ENCODE measurements at regions not wholly inside any gene's neighbourhood (a gene's known extent, or its start where the extent isn't known, plus 50 kb on each side); places are given as distances from the start of the nearest gene placed in this dataset.
"Not testable (repeated sequence)": the region's sequence is repeated elsewhere in the genome, so short reads cannot be mapped to it uniquely, and the experiment has no call there.

DNA sequence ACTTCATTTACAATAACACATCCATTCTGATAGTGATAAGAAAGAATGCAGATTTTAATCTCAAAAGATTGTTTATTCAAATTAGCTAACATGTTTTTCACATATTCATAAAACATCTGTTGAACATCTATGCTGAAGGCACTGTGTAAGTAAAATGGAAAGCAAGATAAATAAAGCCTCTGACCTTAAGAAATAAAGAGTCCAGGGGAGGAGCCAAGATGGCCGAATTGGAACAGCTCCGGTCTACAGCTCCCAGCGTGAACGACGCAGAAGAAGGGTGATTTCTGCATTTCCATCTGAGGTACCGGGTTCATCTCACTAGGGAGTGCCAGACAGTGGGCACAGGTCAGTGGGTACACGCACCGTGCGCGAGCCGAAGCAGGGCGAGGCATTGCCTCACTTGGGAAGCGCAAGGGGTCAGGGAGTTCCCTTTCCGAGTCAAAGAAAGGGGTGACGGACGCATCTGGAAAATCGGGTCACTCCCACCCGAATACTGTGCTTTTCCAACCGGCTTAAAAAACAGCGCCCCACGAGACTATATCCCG lies 336.5 kb downstream of the CETN3 start:
- TF ChIP-seq POLR2A (IDR thresholded peaks at IDR 0.05; ENCODE audit: low read depth, low read length); POLR2AphosphoS5 (IDR thresholded peaks at IDR 0.05; ENCODE audit: low read depth, low read length); TAF1 (IDR thresholded peaks at IDR 0.05; ENCODE audit: borderline replicate concordance, low read depth, low read length): not testable (repeated sequence)

All from GM12892 (cell line).